ENCODE measurements at regions not wholly inside any gene's neighbourhood (a gene's known extent, or its start where the extent isn't known, plus 50 kb on each side); places are given as distances from the start of the nearest gene placed in this dataset.

DNA sequence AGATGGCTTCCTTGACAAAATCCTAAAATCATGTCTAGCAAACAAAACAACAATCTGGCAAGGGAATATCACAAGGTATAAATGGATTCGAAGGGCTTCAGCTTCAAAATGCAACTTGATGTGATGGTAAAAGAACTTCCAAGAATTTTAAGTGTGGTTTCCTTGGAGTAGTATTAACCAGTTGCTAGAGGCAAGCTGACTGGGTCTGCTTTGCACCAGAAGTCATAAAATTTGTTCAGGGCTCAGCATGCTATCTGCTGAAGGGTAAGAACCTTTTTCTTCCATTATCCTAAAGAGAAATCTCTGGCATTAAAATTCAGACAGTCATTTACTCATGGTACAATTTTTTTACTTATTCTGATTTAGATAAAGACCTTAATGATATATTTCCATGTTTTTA, 516.7 kb downstream of the TXNL1 start:
- TF ChIP-seq, protein P1, sequence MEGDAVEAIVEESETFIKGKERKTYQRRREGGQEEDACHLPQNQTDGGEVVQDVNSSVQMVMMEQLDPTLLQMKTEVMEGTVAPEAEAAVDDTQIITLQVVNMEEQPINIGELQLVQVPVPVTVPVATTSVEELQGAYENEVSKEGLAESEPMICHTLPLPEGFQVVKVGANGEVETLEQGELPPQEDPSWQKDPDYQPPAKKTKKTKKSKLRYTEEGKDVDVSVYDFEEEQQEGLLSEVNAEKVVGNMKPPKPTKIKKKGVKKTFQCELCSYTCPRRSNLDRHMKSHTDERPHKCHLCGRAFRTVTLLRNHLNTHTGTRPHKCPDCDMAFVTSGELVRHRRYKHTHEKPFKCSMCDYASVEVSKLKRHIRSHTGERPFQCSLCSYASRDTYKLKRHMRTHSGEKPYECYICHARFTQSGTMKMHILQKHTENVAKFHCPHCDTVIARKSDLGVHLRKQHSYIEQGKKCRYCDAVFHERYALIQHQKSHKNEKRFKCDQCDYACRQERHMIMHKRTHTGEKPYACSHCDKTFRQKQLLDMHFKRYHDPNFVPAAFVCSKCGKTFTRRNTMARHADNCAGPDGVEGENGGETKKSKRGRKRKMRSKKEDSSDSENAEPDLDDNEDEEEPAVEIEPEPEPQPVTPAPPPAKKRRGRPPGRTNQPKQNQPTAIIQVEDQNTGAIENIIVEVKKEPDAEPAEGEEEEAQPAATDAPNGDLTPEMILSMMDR (IDR thresholded peaks at IDR 0.05; ENCODE audit: borderline replicate concordance, extremely low read depth, low read length, poor library complexity, severe bottlenecking): no peak
- no peak for TF ChIP-seq EZH2 (IDR thresholded peaks at IDR 0.05; ENCODE audit: borderline replicate concordance, low read depth, low read length, severe bottlenecking)
